Activated naive CD4-positive, alpha-beta T cell treated with anti-CD3 and anti-CD28 coated beads, Interleukin-2, amount 50 U/mL, for 24 hours (primary cell): ENCODE measurements at regions not wholly inside any gene's neighbourhood (a gene's known extent, or its start where the extent isn't known, plus 50 kb on each side); places are given as distances from the start of the nearest gene placed in this dataset.
"Not testable (repeated sequence)": the region's sequence is repeated elsewhere in the genome, so short reads cannot be mapped to it uniquely, and the experiment has no call there.

Experiments used
- H3K27ac Mint-ChIP-seq: one replicate; pipeline ENCODE4 v1.8.0; 2021; ENCODE audit warnings: mild to moderate bottlenecking, mixed read lengths
- H3K27me3 Mint-ChIP-seq: one replicate; pipeline ENCODE4 v1.8.0; 2021; ENCODE audit warnings: mixed read lengths
- H3K36me3 Mint-ChIP-seq: one replicate; pipeline ENCODE4 v1.8.0; 2021; ENCODE audit warnings: mixed read lengths
- H3K4me1 Mint-ChIP-seq: one replicate; pipeline ENCODE4 v1.8.0; 2021; ENCODE audit warnings: mixed read lengths
- H3K4me3 Mint-ChIP-seq: one replicate; pipeline ENCODE4 v1.8.0; 2021; ENCODE audit warnings: mild to moderate bottlenecking, mixed read lengths
- H3K9me3 Mint-ChIP-seq: one replicate; pipeline ENCODE4 v1.8.0; 2021; ENCODE audit warnings: mixed read lengths

GRCh38 chr22:49006207-49007012 is 821.3 kb downstream of the BRD1 start:
- no peaks in the 10 kb centered on the region for H3K4me1 Mint-ChIP-seq
- no peak overlapping the region for H3K27ac Mint-ChIP-seq
- no peaks in the 10 kb centered on the region for H3K27me3 Mint-ChIP-seq
- no peaks in the 10 kb centered on the region for H3K9me3 Mint-ChIP-seq
- no peak overlapping the region for H3K4me3 Mint-ChIP-seq
- no peaks in the 10 kb centered on the region for H3K36me3 Mint-ChIP-seq

DNA sequence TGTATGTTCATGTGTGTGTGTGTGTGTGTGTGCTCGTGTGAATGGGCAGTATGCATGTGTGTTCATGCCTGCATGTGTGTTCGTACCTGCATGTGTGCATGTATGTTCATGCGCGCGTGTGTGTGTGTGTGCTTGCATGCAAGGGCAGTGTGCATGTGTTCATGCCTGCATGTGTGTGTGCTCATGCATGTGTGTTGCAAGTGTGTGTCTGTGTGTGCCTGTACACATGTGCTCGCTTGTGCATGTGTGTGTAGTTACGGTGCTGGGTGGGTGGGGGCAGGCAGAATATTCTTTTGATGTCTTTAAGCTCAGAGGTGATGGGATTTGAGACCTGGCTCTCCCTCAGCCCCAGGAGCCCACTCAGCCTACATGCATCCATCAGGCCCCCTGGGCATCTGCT is 822.1 kb downstream of the BRD1 start:
- Mint-ChIP-seq H3K27ac (no peak overlapping the region), H3K27me3 (no peaks in the 10 kb centered on the region), H3K9me3 (no peaks in the 10 kb centered on the region), H3K4me3 (no peak overlapping the region), H3K4me1 (no peaks in the 10 kb centered on the region), H3K36me3 (no peaks in the 10 kb centered on the region)

GRCh38 chr22:49004484-49005399 is 822.9 kb downstream of the BRD1 start:
- peaks cover 6% of the 10 kb centered on the region for H3K9me3 Mint-ChIP-seq
- no peak overlapping the region for H3K4me3 Mint-ChIP-seq
- no peaks in the 10 kb centered on the region for H3K4me1 Mint-ChIP-seq
- H3K27me3 Mint-ChIP-seq = no peaks in the 10 kb centered on the region
- no peak overlapping the region for H3K27ac Mint-ChIP-seq
- H3K36me3 Mint-ChIP-seq = no peaks in the 10 kb centered on the region

DNA sequence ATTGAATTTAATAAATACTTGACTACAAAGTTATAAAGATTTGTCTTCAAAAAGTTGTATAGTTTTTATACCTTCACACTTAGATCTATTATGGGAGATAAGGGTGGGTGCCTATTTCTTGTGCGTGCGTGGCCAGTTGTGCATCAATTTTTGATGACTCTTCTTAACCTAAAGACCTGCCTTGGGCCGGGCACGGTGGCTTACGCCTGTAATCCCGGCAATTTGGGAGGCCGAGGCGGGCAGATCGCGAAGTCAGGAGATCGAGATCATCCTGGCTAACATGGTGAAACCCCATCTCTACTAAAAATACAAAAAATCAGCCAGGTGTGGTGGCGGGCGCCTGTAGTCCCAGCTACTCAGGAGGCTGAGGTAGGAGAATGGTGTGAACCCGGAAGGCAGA is 830.1 kb downstream of the BRD1 start:
- H3K27ac Mint-ChIP-seq, H3K4me3 Mint-ChIP-seq, H3K36me3 Mint-ChIP-seq, H3K4me1 Mint-ChIP-seq: not testable (repeated sequence)
- Mint-ChIP-seq H3K9me3 (peaks cover 10% of the 10 kb centered on the region), H3K27me3 (peaks cover 18% of the 10 kb centered on the region)

DNA sequence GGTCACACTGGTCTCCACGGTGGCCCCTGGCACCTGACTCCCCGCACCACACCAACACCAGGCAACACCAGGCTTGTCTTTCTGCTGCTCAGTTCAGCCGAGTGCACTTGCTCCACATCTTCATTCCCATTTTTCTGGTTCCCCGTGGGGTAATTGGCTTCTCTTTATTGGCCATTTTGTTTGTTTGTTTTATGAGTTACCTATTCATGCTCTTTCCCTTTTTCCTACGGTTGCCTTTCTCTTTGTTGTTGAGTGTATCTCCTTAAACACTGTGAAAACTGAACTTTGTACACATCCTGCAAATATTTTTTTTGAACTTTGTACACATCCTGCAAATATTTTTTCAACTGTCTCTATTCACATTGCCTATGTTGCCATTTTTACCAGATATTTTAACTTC is 834.0 kb downstream of the BRD1 start:
- Mint-ChIP-seq H3K4me1 (no peaks in the 10 kb centered on the region), H3K27ac (no peak overlapping the region), H3K36me3 (no peaks in the 10 kb centered on the region), H3K4me3 (no peak overlapping the region), H3K9me3 (peaks cover 14% of the 10 kb centered on the region), H3K27me3 (peaks cover 24% of the 10 kb centered on the region)

- Mint-ChIP-seq H3K4me3 (no peak overlapping the region), H3K4me1 (no peaks in the 10 kb centered on the region), H3K27me3 (peaks cover 5% of the 10 kb centered on the region), H3K9me3 (no peaks in the 10 kb centered on the region), H3K27ac (no peak overlapping the region), H3K36me3 (no peaks in the 10 kb centered on the region)
Observed at GRCh38 chr22:48984639-48985038, 843.0 kb downstream of the BRD1 start.

DNA sequence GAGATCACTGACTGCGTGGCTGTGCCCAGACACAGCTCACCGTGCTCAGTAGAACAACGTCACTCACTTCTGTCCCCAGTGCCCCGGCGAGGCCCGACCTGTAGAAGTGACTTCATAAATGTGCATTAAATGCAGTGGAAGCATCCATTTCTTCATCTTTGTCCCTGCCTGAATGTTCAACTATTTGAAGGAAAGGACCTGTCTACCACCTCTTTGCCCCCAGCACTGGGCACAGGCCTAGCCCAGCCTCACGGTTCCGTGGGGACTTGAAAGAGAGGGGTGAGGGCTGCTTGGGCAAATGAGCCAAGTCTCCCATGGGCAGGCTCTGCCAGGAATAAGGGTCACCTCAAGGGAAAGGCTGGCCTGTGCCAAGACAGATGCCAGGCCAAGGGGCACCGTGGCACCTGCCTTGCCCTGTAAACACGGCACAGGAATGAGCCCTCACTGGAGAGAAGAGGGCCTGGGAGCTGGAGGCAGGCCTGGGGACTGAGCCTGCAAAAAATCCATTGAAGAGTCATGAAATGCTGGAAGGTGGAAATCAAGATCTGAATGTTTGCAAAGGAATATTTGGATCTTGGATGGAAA is 845.3 kb downstream of the BRD1 start:
- Mint-ChIP-seq H3K27me3 (peaks cover 7% of the 10 kb centered on the region), H3K4me1 (no peaks in the 10 kb centered on the region), H3K4me3 (no peak overlapping the region), H3K36me3 (no peaks in the 10 kb centered on the region), H3K27ac (no peak overlapping the region), H3K9me3 (no peaks in the 10 kb centered on the region)

GRCh38 chr22:48981371-48982061 is 846.2 kb downstream of the BRD1 start:
- Mint-ChIP-seq H3K27me3 (peaks cover 7% of the 10 kb centered on the region), H3K9me3 (no peaks in the 10 kb centered on the region), H3K4me1 (no peaks in the 10 kb centered on the region), H3K4me3 (no peak overlapping the region), H3K27ac (no peak overlapping the region), H3K36me3 (no peaks in the 10 kb centered on the region)

- H3K27me3 Mint-ChIP-seq = peaks cover 7% of the 10 kb centered on the region
- no peaks in the 10 kb centered on the region for H3K36me3 Mint-ChIP-seq
- H3K4me3 Mint-ChIP-seq = no peak overlapping the region
- H3K4me1 Mint-ChIP-seq = no peaks in the 10 kb centered on the region
- H3K9me3 Mint-ChIP-seq = no peaks in the 10 kb centered on the region
- H3K27ac Mint-ChIP-seq = no peak overlapping the region
Observed at GRCh38 chr22:48980918-48981317, 846.8 kb downstream of the BRD1 start.

DNA sequence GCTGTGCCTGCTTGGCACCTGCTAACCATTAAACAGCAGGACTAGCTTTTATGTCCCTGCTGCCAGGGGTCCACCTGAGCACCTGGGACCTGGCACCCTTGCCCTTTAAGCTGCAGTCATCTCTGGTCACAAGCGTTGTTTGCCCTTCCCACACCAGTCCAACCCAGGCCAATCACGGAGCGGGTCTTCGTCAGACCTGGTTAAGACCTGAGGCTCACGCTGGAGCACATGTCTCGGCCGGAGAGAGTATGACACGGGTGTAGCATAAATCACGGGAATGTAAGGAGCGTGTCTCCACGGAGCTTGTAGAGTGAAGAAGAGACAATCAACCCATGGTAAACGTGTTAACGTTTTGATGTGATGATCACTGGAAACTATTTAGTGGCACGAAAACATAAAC is 847.3 kb downstream of the BRD1 start:
- Mint-ChIP-seq H3K27me3 (peaks cover 7% of the 10 kb centered on the region), H3K4me3 (no peak overlapping the region), H3K9me3 (no peaks in the 10 kb centered on the region)

DNA sequence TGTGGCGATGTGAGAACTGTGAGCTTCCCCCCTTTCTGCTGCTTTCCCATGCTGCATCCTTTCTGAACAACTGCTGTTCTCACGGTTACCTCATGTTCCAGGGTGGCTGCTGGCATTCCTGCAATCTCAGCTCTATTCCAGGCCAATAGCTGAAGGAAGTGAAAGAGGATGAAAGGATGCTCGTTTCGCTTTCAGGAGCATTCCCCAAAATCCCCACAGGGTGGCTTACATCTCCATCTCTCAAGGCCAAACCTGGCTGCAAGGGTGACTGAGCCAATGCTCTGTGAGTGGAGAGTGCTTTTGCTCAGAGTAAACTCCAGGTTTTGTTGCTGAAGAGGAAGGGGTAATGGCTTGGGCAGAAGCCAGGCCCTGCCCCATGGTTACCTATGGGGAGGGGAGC is 848.2 kb downstream of the BRD1 start:
- Mint-ChIP-seq H3K36me3 (no peaks in the 10 kb centered on the region), H3K27me3 (peaks cover 7% of the 10 kb centered on the region)

More for the DNA sequence above, 847.3 kb downstream of the BRD1 start:
- Mint-ChIP-seq H3K27ac (no peak overlapping the region), H3K36me3 (no peaks in the 10 kb centered on the region), H3K4me1 (no peaks in the 10 kb centered on the region)

GRCh38 chr22:48976556-48977535 is 850.8 kb downstream of the BRD1 start:
- no peak overlapping the region for H3K27ac Mint-ChIP-seq
- H3K27me3 Mint-ChIP-seq = peaks cover 6% of the 10 kb centered on the region
- H3K36me3 Mint-ChIP-seq = no peaks in the 10 kb centered on the region
- H3K4me1 Mint-ChIP-seq = no peaks in the 10 kb centered on the region
- no peaks in the 10 kb centered on the region for H3K9me3 Mint-ChIP-seq
- no peak overlapping the region for H3K4me3 Mint-ChIP-seq

More for the DNA sequence above, 848.2 kb downstream of the BRD1 start:
- Mint-ChIP-seq H3K9me3 (no peaks in the 10 kb centered on the region), H3K4me3 (no peak overlapping the region), H3K27ac (no peak overlapping the region), H3K4me1 (no peaks in the 10 kb centered on the region)

DNA sequence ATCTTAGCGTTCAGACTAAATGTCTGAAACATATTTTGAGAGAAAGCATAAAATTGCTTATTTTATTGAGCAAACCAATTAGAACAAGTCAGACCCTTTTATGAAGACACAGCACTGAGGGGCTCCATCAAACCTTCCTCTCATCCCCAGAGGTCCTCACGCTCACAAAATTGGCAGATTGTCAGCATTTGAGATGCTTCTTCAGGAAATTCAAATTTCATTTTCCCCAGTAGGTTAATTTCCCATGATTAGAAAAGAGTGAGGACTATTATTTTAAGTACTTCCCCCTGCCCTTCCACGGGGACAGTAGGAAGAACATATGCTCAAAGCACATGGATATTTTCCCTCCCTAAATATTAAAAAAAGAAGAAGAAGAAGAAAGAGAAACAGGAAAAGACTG is 851.8 kb downstream of the BRD1 start:
- peaks cover 7% of the 10 kb centered on the region for H3K27me3 Mint-ChIP-seq
- no peak overlapping the region for H3K4me3 Mint-ChIP-seq
- no peaks in the 10 kb centered on the region for H3K9me3 Mint-ChIP-seq
- no peaks in the 10 kb centered on the region for H3K4me1 Mint-ChIP-seq
- H3K36me3 Mint-ChIP-seq = no peaks in the 10 kb centered on the region
- H3K27ac Mint-ChIP-seq = no peak overlapping the region

GRCh38 chr22:48975316-48975741 is 852.3 kb downstream of the BRD1 start:
- Mint-ChIP-seq H3K4me1 (no peaks in the 10 kb centered on the region), H3K27me3 (peaks cover 4% of the 10 kb centered on the region), H3K4me3 (no peak overlapping the region), H3K27ac (no peak overlapping the region), H3K36me3 (no peaks in the 10 kb centered on the region), H3K9me3 (no peaks in the 10 kb centered on the region)
